GM21515 (cell line): ENCODE measurements at regions not wholly inside any gene's neighbourhood (a gene's known extent, or its start where the extent isn't known, plus 50 kb on each side); places are given as distances from the start of the nearest gene placed in this dataset.

Experiments used
- ATAC-seq: cut with Tn5 transposase; IDR thresholded peaks from one replicate; pipeline ENCODE4 v1.9.1; 2021; ENCODE audit not compliant: unreplicated experiment

- ATAC-seq: no peak
Observed at GRCh38 chr6:121020656-121021055, 313.6 kb downstream of the TBC1D32 start.

GRCh38 chr6:121008553-121008952 is 325.7 kb downstream of the TBC1D32 start:
- no peak for ATAC-seq

GRCh38 chr6:121006024-121006423 is 328.3 kb downstream of the TBC1D32 start:
- ATAC-seq: no peak

GRCh38 chr6:121000381-121000780 is 333.9 kb downstream of the TBC1D32 start:
- no peak for ATAC-seq

GRCh38 chr6:120996340-120996739 is 337.9 kb downstream of the TBC1D32 start:
- no peak for ATAC-seq

GRCh38 chr6:120994573-120994967 is 339.7 kb downstream of the TBC1D32 start:
- ATAC-seq: no peak

GRCh38 chr6:120993929-120994572 is 340.2 kb downstream of the TBC1D32 start:
- ATAC-seq: no peak

- no peak for ATAC-seq
Observed at GRCh38 chr6:120992257-120992656, 342.0 kb downstream of the TBC1D32 start.

- no peak for ATAC-seq
Observed at GRCh38 chr6:120990866-120991265, 343.4 kb downstream of the TBC1D32 start.

- ATAC-seq: no peak
Observed at GRCh38 chr6:120981835-120982234, 352.4 kb downstream of the TBC1D32 start.

- ATAC-seq: peak; percentile 44
Observed at GRCh38 chr6:120966321-120966720, 368.0 kb downstream of the TBC1D32 start.

- ATAC-seq: no peak
Observed at GRCh38 chr6:120965814-120966213, 368.5 kb downstream of the TBC1D32 start.

- ATAC-seq: no peak
Observed at GRCh38 chr6:120960761-120961160, 373.5 kb downstream of the TBC1D32 start.

- ATAC-seq: no peak
Observed at GRCh38 chr6:120954111-120954510, 380.2 kb downstream of the TBC1D32 start.

- no peak for ATAC-seq
Observed at GRCh38 chr6:120951258-120951657, 383.0 kb downstream of the TBC1D32 start.

- ATAC-seq: no peak
Observed at GRCh38 chr6:120947111-120947510, 387.2 kb downstream of the TBC1D32 start.

GRCh38 chr6:120945905-120946594 is 388.2 kb downstream of the TBC1D32 start:
- ATAC-seq: no peak

GRCh38 chr6:120938876-120939472 is 395.3 kb downstream of the TBC1D32 start:
- ATAC-seq: peak; percentile 98

GRCh38 chr6:120938164-120938875 is 396.0 kb downstream of the TBC1D32 start:
- ATAC-seq: peak; percentile 39

GRCh38 chr6:120935908-120936307 is 398.4 kb downstream of the TBC1D32 start:
- peak; percentile 34 for ATAC-seq

- ATAC-seq: no peak
Observed at GRCh38 chr6:120935016-120935415, 399.3 kb downstream of the TBC1D32 start.
